Left kidney (tissue), 1 donor: ENCODE measurements at regions not wholly inside any gene's neighbourhood (a gene's known extent, or its start where the extent isn't known, plus 50 kb on each side); places are given as distances from the start of the nearest gene placed in this dataset.
"Not testable (repeated sequence)": the region's sequence is repeated elsewhere in the genome, so short reads cannot be mapped to it uniquely, and the experiment has no call there.

Source experiments
- DNase-seq: peaks from one replicate; pipeline ENCODE4 v3.0.0-alpha.2; 2013

- DNase-seq = not testable (repeated sequence)
Measured at GRCh38 chr2:131828633-131829455, 301.2 kb downstream of the CCDC74A start.

DNA sequence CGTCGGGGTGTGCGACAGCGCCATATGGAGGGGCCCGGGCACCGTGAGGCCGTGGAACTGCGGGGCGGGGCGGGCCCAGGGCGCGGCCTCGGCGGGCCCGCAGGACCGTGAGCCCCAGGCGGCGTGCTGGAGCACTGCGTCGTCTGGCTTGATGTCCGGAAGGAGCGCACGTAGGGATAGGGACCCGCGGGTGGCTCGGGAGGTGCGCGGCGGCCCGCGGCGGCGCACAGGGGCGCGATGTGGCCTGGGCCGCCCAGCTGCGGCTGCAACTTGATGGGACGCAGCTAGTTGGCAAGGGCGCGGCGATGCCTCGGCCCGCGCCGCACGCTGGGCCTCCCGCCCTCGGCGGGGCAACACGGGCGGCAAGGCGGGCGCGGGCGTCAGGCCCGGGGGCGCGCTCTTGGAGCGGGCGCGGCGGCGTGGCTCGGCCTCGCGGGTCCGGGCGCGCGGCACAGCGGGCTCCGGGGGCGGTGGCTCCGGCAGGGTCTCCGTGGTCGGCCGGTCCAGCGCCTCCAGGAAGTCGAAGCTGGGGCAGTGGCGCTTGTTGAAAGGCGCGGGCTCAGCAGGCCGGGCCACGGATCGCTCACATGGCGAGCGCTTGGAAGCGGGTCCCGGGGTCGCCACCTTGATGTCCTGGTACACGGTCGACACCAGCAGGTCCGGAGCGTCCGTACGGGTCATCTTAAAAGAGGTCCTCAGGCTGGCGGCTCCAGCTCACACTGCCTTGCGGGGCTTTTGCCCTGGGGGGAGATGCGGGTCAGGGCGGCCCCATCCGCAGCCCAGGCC lies 302.0 kb downstream of the CCDC74A start:
- not testable (repeated sequence) for DNase-seq

GRCh38 chr2:131830242-131830945 lies 302.7 kb downstream of the CCDC74A start:
- not testable (repeated sequence) for DNase-seq

DNA sequence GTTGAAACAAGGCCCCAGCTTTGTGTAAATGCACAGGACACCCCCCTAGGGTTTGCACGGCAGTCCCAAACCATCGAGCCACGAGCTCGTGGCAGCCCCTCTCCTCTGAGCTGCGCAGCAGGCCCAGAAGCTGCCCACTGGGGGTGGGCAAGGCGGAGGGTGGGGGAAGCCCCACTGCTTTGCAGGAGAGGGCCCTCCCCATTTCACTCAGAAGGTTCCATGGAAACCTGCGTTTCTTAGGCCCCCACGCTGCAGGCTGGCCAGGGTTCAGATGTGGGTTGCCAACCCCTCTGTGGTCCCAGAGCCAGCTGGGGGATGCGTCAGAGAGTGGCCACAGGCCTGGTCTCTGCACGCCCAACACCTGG lies 303.2 kb downstream of the CCDC74A start:
- not testable (repeated sequence) for DNase-seq

DNA sequence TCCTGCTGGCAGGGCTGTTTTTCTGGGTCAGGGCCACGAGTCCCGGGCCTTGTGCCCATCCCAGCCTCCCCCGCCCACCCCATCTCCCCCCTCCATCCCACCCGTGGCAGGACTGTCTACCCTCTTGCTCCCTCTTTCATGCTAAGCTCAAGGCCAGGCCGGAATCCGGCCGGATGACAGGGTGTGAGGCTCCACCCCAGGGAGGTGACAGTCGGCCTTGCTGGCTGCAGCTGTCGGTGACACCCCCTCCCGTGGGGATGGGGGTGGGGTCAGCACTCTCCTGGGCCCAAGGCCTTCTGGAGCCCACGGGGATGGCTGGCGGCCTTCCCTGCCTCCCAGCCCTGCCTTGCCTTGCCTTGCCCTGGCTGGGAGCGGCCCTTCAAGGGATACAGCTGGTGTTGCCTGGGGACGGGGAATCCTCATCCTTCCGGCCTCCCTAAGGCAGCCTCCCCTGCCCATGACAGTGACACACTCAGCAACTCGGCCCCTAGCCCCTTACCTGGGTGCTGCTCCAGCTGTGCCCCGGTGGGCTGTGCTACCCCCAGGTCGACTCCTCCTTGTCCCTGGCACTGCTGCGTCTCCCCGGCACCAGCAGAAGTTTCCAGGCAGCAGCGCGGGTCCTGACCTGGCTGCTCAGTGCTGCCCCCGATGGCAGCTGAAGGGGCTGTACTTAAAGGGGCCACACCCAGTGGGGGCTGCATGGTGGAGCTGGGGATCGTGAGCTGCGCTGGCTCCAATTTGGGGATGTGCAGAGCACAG lies 303.9 kb downstream of the CCDC74A start:
- not testable (repeated sequence) for DNase-seq

- DNase-seq = not testable (repeated sequence)
Measured at GRCh38 chr2:131832209-131832780, 304.6 kb downstream of the CCDC74A start.

DNA sequence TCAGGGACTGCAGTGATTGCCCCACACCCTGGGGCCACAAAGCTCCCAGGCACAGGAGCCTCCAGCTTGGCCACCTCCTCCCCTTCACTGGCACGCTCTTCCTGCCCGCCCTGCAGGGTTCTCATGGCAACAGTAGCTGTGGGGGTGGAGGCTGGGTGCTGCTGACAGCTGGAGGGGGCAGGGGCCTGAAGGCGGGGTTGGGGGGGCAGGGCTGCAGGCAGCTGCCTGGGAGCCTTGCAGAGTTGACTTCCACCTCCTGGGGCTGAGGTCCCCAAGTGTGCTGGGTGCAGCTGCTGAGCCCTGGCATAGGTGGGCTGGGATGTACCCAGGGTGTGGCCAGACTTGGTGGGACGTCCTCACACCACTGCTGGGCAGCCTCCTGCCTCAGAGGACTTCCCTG lies 305.2 kb downstream of the CCDC74A start:
- not testable (repeated sequence) for DNase-seq

GRCh38 chr2:131833367-131834202 lies 305.9 kb downstream of the CCDC74A start:
- DNase-seq = not testable (repeated sequence)

DNA sequence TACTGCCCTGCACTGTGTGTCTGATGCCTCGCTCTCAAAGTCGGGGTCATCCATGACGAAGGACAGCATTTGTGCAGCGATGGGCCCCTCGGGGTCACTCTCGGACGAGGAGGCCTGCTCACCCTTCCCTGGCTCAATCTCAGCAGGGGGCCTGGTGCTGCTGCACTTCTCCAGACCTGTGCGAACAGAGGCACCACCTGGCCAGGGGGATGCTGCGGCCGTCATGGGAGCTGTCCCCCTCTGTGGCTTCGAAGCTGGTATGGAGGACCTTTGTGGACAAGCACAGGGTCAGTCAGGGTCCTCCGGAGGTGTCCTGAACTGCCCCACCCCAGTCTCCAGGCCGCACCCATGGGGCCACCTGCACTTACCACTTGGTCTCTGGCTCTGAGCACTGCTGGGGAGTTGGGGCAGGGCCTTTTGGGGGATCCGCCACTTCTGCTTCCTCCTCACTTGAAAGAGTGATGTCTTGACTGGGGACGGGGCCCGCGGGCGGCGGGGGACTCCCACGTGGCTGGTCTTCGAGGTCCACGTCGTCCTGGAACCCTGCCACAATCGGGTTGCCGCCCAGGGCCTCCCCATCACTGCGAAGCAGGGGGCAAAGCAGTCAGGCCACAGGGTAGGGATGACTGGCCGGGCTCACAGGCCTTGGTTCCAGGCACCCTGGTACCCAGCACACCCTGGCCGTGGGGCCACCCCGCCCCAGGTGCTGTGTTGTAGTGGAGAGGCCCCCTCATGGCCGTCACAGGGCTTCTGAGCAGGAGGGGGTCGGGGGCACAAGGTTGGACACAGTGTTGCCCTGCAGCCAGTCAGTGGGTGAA lies 306.7 kb downstream of the CCDC74A start:
- DNase-seq = not testable (repeated sequence)

- not testable (repeated sequence) for DNase-seq
Measured at GRCh38 chr2:131835022-131835421, 307.3 kb downstream of the CCDC74A start.

GRCh38 chr2:131835621-131836091 lies 308.0 kb downstream of the CCDC74A start:
- no peak for DNase-seq

GRCh38 chr2:131836116-131836515 lies 308.4 kb downstream of the CCDC74A start:
- not testable (repeated sequence) for DNase-seq

GRCh38 chr2:131844044-131844443 lies 316.4 kb downstream of the CCDC74A start:
- DNase-seq = not testable (repeated sequence)

DNA sequence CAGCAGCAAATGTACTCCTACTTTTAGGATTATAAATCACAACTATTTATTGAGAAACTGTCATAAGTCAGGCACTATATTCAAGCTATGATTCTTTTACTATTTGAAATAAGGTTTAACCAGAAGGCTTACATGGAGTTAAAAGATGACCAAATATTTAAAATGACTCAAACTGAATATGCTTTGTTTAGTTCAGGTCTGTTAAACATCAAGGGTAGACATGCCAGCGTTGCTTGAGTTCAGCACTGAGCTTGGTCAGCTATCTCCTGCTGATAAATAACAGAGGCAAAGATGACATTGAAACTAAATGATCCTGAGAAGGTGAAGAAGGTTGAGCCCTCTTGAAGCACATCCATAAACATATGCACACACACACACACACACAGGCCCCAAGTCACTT lies 305.6 kb downstream of the ANKRD30BL start:
- not testable (repeated sequence) for DNase-seq

GRCh38 chr2:131858197-131858596 lies 303.6 kb downstream of the ANKRD30BL start:
- DNase-seq = not testable (repeated sequence)
